G401 (cell line): ENCODE measurements at regions not wholly inside any gene's neighbourhood (a gene's known extent, or its start where the extent isn't known, plus 50 kb on each side); places are given as distances from the start of the nearest gene placed in this dataset.
A peak's percentile ranks its signal among the peaks of the same experiment; 100 is the strongest.
"Not testable (repeated sequence)": the region's sequence is repeated elsewhere in the genome, so short reads cannot be mapped to it uniquely, and the experiment has no call there.

ENCODE experiments used
- DNase-seq: peaks from one replicate; pipeline ENCODE4 v3.0.0-alpha.2; 2015; ENCODE audit warnings: low spot score
- in situ Hi-C: cut with HindIII; loops from 2 replicates; pipeline ENCODE4 v1.10.0; 2016; ENCODE audit warnings: low sequenced_read_pairs, mixed read lengths

GRCh38 chr12:92421042-92421441, 275.4 kb upstream of the BTG1 start:
- DNase-seq = no peak
- in situ Hi-C loops = no loop called here

- in situ Hi-C loops = no loop called here
- DNase-seq = no peak
These were observed 273.6 kb upstream of the BTG1 start for GRCh38 chr12:92419201-92419600.

GRCh38 chr12:92418381-92418780, 272.7 kb upstream of the BTG1 start:
- in situ Hi-C loops = no loop called here
- DNase-seq = no peak

DNA sequence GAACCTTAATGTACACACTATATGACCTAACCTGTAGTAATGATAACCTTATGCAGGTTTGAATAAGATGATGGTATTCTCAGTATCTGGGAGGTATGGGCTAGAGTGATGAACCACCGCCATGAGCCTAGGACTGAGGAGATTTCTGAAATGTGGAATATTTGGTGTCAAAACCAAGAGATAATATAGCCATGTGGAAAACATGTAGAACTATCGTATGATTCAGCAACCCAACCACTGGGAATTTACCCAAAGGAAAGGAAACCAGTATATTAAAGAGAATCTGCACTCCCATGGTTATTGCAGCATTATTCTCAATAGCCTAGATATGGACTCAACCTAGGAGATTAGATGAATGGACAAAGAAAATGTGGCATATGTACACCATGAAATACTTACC, 271.7 kb upstream of the BTG1 start:
- in situ Hi-C loops = no loop called here
- DNase-seq = no peak

GRCh38 chr12:92416385-92416812, 270.8 kb upstream of the BTG1 start:
- no peak for DNase-seq
- in situ Hi-C loops = no loop called here

DNA sequence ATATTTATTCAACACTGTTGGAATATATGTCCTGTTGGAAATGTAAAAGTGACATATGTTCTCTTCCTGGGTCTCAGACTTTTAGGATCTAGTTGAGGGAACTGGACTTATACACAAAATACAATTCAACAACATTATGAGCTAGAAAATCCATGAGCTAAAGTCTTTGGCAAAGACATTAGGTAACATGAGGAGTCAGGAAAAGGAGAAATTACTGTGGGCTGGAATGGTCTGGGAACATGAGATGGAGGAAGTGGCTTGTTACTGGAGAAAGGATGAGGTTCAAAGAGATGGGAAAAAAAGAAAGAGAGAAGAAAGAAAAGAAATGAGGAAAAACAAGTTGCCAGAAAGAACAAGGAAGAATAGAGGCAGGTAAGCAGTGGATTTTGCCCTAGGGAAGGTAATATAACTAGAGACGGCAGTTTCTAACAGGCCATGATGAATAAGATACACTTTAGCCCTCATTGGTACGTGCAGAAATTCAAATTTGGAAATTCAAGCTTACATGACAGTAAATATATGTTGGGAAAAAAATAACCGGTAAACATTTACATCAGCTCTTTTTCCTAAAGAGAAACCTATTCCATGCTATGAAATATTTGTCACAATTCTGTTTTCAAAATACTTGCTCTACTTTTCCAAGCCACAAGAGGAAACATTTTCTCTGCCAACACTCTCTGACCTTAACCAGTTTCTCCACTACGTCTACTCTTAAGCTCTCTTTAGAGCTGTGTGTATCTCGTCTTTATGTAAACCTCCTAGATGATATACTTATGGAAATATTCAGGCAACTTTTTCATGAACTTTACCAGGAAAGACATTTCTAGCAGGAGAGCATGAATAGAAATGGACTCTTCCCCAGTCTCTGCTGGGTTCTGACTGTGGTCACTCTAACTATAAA, 268.8 kb upstream of the BTG1 start:
- DNase-seq = no peak
- in situ Hi-C loops = no loop called here

GRCh38 chr12:92413286-92413685, 267.6 kb upstream of the BTG1 start:
- DNase-seq = no peak
- in situ Hi-C loops = no loop called here

- in situ Hi-C loops = no loop called here
- DNase-seq = no peak
These were observed 267.2 kb upstream of the BTG1 start for GRCh38 chr12:92412856-92413255.

DNA sequence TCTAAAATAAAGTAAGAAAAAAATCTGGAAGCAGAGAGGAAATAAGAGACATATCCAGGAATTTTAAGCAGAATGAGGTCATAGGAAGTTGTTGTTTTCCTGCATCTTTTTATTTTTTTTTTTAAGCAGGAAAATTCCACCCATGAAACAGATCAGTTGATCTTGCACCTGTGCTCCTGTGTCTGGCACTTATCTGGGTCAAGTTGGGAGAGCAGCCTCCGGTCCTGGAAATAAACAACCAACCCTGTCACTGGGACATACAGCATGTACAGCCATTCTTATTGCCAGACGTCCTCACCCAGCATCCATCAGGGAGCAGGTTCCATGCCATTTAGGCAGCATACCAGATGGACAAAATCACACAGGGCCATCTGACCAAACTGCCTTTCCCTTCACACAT, 266.0 kb upstream of the BTG1 start:
- in situ Hi-C loops = no loop called here
- peak; percentile 99 for DNase-seq

DNA sequence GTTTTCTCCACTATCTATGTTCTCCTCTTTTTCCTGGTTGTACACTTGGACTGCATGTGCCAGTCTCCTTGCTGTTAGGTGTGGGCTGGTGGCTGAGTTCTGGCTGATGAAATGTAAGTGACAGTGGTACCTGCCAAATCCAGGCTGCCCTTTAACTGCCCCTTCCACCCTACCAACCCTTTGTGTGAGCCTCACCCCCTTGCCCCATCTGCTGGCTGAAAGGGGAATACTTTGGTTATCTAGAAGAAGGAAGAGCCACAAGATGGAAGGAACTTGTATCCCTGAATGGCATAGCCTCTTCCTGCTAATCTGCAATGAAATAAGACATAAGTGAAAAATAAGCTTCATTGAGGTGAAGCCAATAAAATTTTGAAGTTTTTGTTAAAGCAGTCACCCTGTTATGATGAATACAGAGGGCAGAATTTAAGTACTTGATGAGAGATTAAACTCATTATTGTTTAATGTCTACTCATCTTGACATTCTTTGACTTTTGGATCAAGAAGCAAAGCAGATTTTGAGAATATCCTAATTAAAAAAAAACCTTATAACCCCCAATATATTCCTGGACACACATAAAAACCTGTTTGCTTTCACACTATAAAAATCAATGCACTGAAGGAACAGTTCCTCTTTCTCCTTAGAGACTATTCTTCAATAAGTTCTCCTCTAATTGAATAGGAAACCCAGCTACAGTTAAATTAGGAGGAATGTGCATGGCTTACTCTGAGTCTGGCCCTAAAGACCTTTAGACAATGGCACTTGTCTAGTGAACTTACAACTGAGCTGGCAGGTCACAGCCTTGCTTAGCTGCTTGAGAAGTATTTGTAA, 262.6 kb upstream of the BTG1 start:
- no peak for DNase-seq
- in situ Hi-C loops = no loop called here

GRCh38 chr12:92406404-92407070, 260.9 kb upstream of the BTG1 start:
- in situ Hi-C loops, DNase-seq: not testable (repeated sequence)

DNA sequence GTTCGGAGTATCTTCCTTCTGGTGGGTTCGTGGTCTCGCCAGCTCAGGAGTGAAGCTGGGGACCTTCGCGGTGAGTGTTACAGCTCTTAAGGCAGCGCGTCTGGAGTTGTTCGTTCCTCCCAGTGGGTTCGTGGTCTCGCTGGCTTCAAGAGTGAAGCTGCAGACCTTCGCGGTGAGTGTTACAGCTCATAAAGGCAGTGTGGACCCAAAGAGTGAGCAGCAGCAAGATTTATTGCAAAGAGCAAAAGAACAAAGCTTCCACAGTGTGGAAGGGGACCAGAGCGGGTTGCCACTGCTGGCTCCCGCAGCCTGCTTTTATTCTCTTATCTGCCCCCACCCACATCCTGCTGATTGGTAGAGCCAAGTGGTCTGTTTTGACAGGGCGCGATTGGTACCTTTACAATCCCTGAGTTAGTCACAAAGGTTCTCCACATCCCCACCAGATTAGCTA, 260.2 kb upstream of the BTG1 start:
- in situ Hi-C loops = not testable (repeated sequence)

GRCh38 chr12:92404921-92405320, 259.3 kb upstream of the BTG1 start:
- DNase-seq = no peak
- in situ Hi-C loops = no loop called here

More for the DNA sequence above, 260.2 kb upstream of the BTG1 start:
- DNase-seq = not testable (repeated sequence)

GRCh38 chr12:92404259-92404894, 258.7 kb upstream of the BTG1 start:
- in situ Hi-C loops = no loop called here
- no peak for DNase-seq

- in situ Hi-C loops = no loop called here
These were observed 257.8 kb upstream of the BTG1 start for GRCh38 chr12:92403210-92404175.

GRCh38 chr12:92402415-92402814, 256.8 kb upstream of the BTG1 start:
- DNase-seq = no peak
- in situ Hi-C loops = no loop called here

More at GRCh38 chr12:92403210-92404175, 257.8 kb upstream of the BTG1 start:
- no peak for DNase-seq

DNA sequence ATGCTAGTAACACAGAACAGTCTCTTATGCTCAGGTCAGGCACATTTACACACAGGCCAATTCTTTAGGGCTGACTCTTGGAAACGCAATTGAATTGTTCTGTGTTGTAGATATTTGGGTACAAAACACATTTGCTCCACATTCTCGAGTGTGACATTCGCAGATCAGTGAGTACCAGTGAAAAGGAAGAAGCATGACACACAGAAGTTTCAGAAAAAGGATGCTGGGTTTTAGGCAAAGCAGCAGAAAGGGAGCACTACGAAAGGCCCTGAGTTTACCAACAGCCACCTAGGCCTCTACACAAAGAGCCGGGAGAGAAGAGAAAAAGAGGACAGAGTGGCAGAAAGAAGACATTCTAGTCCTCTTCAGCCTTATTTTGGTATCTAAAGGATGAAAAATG, 254.4 kb upstream of the BTG1 start:
- in situ Hi-C loops = no loop called here
- no peak for DNase-seq
